Effector memory CD8-positive, alpha-beta T cell (primary cell): ENCODE measurements at regions not wholly inside any gene's neighbourhood (a gene's known extent, or its start where the extent isn't known, plus 50 kb on each side); places are given as distances from the start of the nearest gene placed in this dataset.
A peak's percentile ranks its signal among the peaks of the same experiment; 100 is the strongest.

ENCODE experiments used
- ATAC-seq: fragments of 150-1000 bp; cut with Tn5 transposase; replicated peaks from 2 replicates; pipeline ENCODE4 v1.10.0; 2021; ENCODE audit warnings: mild to moderate bottlenecking, moderate library complexity
- DNase-seq, 3 experiments: peaks; one replicate each; pipeline ENCODE4 v3.0.0; 2021
- H3K27ac Mint-ChIP-seq, 2 donors: one replicate each; pipeline ENCODE4 v1.8.0; 2022; ENCODE audit warnings: mild to moderate bottlenecking in 2 of 2, mixed read lengths in 2 of 2, moderate library complexity in 2 of 2
- H3K27me3 Mint-ChIP-seq, 2 donors: one replicate each; pipeline ENCODE4 v1.8.0; 2022; ENCODE audit warnings: mixed read lengths in 2 of 2
- H3K36me3 Mint-ChIP-seq: one replicate; pipeline ENCODE4 v1.8.0; 2022; ENCODE audit warnings: mild to moderate bottlenecking, moderate library complexity, mixed read lengths; ENCODE audit not compliant: insufficient read depth
- H3K4me1 Mint-ChIP-seq, 2 donors: one replicate each; pipeline ENCODE4 v1.8.0; 2022; ENCODE audit warnings: low read depth in 2 of 2, mixed read lengths in 2 of 2
- H3K4me3 Mint-ChIP-seq, 2 donors: one replicate each; pipeline ENCODE4 v1.8.0; 2022; ENCODE audit warnings: mild to moderate bottlenecking in 2 of 2, mixed read lengths in 2 of 2, moderate library complexity in 2 of 2
- H3K9me3 Mint-ChIP-seq, 2 donors: one replicate each; pipeline ENCODE4 v1.8.0; 2022; ENCODE audit warnings: mixed read lengths in 2 of 2

DNA sequence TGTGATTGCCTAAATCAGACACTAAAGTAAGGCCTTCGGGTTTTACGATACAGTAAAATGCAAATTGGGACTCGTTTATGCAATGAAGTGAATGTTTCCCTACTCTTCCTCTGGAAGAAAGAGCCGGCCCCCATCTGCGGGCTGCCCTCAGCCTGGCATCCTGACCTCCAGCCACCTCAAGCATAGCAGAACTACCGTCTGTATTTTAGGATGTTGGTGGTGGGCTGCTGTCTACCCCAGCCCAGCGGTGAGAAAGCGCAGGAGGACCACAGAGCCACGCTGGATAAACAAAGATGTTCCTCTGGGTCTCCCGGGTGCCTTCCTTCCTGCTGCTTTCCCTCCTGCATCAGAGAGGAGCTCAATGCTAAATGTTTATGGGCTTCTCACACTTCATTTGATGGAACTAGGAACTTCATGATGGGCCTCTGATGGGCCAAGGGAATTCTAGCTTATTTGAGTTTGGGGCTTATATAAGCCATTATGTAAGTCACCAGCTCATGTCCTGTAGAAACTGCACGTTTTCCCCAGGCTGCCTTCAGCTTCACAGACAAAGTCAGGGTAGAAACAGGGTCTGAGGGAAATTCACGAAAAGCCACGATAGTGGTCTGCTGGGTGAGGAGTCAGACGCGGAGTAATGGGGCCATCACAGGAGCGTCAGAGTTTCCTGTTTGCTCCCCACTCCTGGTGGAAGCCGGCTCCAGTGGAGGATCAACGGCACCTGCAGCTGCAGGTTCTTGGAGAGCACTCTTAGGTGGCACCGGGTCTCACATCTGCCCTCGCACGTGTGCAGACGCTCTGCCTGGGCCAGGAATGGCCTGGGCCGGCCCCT is 287.4 kb downstream of the BRD1 start:
- H3K9me3 Mint-ChIP-seq: no peaks in the 10 kb centered on the region
- H3K4me3 Mint-ChIP-seq: no peak overlapping the region
- no peaks in the 10 kb centered on the region for H3K4me1 Mint-ChIP-seq
- no peak overlapping the region for H3K27ac Mint-ChIP-seq
- DNase-seq (no peak), ATAC-seq (no peak)
- H3K27me3 Mint-ChIP-seq: no peaks in the 10 kb centered on the region
- peaks cover 2% of the 10 kb centered on the region for H3K36me3 Mint-ChIP-seq

DNA sequence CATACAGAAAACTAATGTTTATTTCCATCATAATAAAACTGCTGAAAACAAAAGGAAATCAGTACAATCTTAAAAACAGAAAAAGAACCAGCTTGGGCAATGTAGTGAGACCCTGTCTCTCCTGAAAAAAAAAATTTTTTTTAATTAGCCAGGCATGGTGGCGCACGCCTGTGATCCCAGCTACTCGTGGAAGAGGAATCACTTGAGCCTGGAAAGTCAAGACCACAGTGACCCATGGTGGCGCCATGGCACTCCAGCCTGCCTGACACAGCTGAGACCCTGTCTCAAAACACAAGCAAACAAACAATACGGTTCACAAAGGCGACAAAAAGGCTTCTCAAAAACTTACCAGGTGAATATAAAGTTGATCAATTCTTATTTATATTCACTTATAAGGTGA is 289.7 kb downstream of the BRD1 start:
- DNase-seq: no peak
- H3K27me3 Mint-ChIP-seq: no peaks in the 10 kb centered on the region
- H3K27ac Mint-ChIP-seq: no peak overlapping the region
- H3K9me3 Mint-ChIP-seq: no peaks in the 10 kb centered on the region
- ATAC-seq: no peak
- no peak overlapping the region for H3K4me3 Mint-ChIP-seq
- peaks cover 0 to 2% of the 10 kb centered on the region in 2 donors for H3K4me1 Mint-ChIP-seq
- peaks cover 2% of the 10 kb centered on the region for H3K36me3 Mint-ChIP-seq

DNA sequence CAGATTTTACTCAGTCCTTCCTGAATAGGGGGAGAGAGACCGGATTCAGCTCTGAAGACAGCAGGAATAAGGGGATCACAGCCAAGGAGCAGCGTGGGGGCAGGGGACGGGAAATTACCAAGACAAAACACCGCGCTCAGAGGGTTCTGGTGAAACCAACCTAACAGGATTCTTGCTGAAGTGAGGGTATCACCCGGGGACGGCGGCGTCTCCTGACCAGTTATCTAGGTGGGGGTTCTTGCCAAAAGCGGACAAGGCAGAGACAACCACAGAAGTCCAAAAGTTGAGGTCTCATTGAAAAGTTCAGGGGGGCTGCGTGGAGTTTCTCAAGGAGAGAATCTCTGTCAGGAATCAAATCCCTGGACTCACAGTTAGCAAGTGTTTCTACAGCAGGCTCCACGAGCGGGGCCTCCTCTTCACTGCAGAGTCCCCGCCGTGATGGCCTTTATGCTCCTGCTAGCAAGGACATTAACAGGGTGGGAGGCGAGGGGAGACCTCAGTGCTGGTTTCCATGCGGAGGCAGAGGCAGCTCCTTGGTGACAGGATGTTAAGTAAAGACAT is 291.0 kb downstream of the BRD1 start:
- DNase-seq (no peak), ATAC-seq (no peak)
- Mint-ChIP-seq H3K4me1 (peaks cover 0 to 2% of the 10 kb centered on the region in 2 donors), H3K27me3 (no peaks in the 10 kb centered on the region), H3K9me3 (no peaks in the 10 kb centered on the region), H3K36me3 (peaks cover 2% of the 10 kb centered on the region), H3K4me3 (no peak overlapping the region), H3K27ac (peak overlapping the region in 1 of 2 donors; percentile 49)

DNA sequence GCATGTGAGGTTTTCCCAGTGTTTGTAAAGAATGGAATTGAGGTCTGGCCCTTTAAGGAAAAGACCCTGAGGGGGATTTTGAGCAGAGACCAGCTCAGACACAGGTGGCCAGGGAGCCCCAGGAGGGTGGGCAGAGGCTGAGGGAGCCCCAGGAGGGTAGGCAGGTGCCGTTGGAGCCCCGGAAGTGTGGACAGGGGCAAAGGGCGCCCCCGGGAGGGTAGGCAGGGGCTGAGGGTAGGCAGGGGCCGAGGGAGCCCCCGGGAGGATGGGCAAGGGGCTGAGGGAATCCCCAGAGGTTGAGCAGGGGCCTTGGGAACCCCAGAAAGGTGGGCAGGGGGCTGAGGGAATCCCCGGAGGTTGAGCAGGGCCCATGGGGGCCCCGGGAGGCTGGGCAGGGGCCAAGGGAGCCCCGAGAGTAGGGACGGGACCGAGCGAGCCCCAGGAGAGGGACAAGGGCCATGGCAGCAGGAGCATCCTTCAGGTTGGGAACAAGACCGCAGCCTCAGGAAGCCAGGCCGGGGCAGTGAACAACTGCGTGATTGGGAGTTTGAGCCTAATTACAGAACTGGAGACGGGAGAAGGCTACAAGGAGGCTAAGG is 292.0 kb downstream of the BRD1 start:
- DNase-seq: no peak
- ATAC-seq: no peak

DNA sequence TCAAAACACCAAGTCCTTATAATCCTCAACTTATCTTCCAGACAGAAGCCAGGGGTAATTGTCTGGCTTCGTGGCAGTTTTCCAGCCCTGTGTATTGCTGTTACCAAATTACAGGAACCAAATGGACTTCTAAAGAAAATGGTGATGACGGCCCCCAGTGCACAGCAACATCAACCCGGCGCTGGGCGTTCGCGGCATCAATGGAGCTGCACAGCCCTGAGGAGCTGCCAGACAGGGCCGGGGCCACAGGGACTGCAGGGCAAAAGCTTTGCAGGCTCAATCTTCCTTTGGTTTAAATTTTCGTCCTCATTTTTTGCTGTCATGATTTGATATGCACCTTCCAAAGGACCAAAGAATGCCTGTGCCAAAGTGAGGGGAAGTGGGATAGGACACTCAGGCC is 292.5 kb downstream of the BRD1 start:
- DNase-seq (no peak), ATAC-seq (no peak)
- Mint-ChIP-seq H3K4me3 (no peak overlapping the region), H3K27ac (no peak overlapping the region), H3K9me3 (no peaks in the 10 kb centered on the region), H3K4me1 (peaks cover 0 to 2% of the 10 kb centered on the region in 2 donors), H3K36me3 (peaks cover 2% of the 10 kb centered on the region), H3K27me3 (no peaks in the 10 kb centered on the region)

More for the DNA sequence above, 292.0 kb downstream of the BRD1 start:
- H3K4me1 Mint-ChIP-seq: peaks cover 0 to 2% of the 10 kb centered on the region in 2 donors
- no peaks in the 10 kb centered on the region for H3K27me3 Mint-ChIP-seq
- H3K36me3 Mint-ChIP-seq: peaks cover 2% of the 10 kb centered on the region
- H3K4me3 Mint-ChIP-seq: no peak overlapping the region
- peak overlapping the region in 1 of 2 donors; percentile 49 for H3K27ac Mint-ChIP-seq
- H3K9me3 Mint-ChIP-seq: no peaks in the 10 kb centered on the region

DNA sequence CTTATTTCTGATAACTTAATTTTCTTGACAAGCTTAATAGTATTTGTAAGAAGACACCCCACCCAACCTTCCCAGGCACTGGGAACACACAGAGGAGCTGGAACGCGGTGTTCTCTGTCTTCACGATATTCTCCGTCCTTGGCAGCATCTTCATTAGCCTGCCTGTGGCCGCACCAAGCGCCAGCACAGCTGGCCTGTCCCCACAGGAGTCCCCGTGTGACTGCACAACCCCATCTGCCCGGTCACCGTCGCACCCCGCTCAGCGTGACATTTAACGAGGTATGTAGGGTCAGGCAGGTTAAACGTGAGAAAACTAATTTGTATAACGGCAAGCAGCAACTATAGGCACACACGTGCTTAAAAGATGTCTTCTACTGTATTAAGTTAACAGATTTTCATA is 293.3 kb downstream of the BRD1 start:
- Mint-ChIP-seq H3K27ac (peak overlapping the region in 1 of 2 donors; percentile 32), H3K4me1 (peaks cover 0 to 2% of the 10 kb centered on the region in 2 donors), H3K36me3 (peaks cover 2% of the 10 kb centered on the region), H3K27me3 (no peaks in the 10 kb centered on the region), H3K9me3 (no peaks in the 10 kb centered on the region), H3K4me3 (no peak overlapping the region)
- DNase-seq (no peak), ATAC-seq (no peak)

DNA sequence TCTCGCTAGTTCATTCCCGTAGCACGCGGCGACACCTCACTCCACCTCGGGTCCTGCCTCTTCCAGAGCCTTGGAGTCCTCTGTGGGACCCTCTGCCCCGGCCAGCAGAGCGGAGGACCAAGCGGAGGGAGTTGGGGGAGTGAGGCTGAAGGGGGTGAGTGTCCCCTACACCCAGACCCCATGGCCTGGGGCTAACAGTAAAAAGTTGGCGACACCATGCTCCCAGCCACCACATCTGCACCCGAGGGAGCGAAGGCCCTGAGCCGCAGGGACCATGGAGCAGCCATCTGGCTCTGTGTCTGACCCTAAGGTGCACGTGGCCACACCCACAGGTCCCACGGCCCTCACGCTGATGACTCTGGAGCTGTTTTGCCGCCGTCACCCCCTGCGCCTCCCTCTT is 293.8 kb downstream of the BRD1 start:
- DNase-seq (no peak), ATAC-seq (no peak)
- Mint-ChIP-seq H3K4me3 (no peak overlapping the region), H3K27ac (peak overlapping the region in 1 of 2 donors; percentile 32), H3K27me3 (no peaks in the 10 kb centered on the region), H3K9me3 (no peaks in the 10 kb centered on the region), H3K36me3 (peaks cover 2% of the 10 kb centered on the region), H3K4me1 (peaks cover 0 to 2% of the 10 kb centered on the region in 2 donors)

DNA sequence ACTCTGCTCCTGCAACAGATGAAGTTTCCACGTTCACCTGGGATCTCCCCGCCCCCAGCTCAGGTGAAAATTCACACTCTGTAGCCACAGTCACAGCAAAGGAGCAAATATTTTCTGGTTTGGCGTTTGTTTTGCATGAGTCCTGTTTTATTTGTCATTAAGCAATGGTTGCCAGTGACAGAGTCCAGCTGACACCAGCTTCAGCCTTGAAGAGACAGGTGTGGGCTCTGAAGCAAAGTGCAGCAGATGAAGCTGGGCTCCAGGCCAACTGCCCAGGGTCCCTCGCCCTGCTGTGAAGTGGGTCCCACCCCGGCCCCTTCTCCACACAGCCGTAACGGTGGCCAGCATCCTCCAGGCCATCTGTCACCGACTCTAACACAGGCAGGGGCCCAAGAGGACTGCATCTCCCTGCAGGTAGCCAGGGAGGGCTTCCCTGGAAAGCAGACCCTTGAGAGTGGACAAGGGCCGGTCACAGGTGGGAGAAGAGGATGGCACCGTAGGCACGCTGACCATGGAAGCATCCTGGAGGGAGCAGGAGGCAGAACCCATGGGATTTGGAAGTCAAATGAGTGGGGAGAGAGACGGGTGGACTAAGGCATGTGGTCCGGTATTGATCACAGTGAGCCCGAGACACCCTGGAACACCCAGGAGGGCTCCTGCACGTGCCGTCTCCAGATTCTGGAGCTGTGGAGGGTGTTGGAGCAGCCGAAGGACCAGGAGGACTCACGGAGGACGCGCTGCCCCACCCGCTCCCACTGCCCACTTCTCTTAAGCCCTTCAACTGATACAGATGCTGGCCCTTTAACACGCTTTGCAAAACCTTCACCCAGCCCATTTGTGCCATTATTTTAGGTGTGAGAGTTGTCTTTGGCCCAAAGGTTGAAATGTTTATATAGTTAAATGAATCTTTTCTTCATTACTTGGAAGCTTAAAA is 294.5 kb downstream of the BRD1 start:
- H3K36me3 Mint-ChIP-seq: peaks cover 2% of the 10 kb centered on the region
- DNase-seq (no peak), ATAC-seq (no peak)
- no peak overlapping the region for H3K4me3 Mint-ChIP-seq
- no peak overlapping the region for H3K27ac Mint-ChIP-seq
- H3K27me3 Mint-ChIP-seq: no peaks in the 10 kb centered on the region
- H3K9me3 Mint-ChIP-seq: no peaks in the 10 kb centered on the region
- H3K4me1 Mint-ChIP-seq: peaks cover 0 to 5% of the 10 kb centered on the region in 2 donors

DNA sequence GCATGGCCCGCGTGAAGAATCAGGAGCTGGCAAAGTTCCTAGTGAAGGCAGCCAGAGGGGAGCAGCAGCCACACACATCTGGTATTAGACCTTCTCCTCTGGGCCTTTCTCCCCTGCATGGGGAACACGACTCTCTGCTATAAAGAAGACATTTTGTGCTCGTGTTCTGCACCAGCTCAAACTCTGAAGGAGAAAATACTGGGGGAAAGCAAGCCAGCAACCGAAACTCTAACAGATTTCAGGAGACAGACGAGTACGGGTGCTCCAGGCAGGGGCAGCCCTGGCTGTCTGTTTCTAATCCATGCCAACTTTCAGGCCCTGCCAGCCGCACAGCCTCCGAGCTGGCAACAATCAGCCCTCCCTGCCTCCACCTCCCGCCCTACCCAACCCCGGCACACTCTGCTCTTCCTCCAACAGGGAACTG is 296.3 kb downstream of the BRD1 start:
- H3K9me3 Mint-ChIP-seq: no peaks in the 10 kb centered on the region
- ATAC-seq (no peak), DNase-seq (no peak)

DNA sequence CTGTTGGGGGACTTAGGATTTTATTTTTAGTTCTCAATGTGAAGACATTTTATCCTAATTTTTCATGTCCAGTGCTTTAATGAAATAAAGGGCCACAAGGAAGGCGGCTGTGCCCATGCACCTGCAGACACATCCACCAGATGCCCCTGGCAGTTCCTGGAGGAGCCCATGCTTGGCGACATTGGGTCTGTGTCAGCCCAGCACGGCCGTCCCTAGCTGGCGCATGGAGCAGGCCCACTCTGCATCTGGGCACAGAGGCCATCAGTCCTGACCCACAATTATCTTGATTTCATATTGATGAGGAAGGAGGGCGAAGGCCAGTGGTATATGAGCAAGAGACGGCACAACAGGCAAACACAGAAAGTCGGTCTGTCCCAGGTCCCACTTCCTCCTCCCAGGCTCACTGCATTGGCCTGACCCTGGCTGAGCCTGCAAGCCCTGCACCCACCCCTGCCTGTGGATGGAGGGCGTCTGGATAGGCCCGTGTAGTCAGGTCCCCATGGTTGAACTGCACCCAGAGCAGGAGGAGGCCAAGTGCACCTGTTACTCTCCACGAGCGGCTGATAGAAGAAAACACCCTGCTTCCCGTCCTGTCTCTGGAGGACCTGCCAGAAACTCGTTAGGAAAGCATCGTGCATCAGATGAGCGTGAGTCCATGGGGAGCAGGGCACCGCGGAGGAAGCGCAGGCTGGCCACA is 296.9 kb downstream of the BRD1 start:
- ATAC-seq (no peak), DNase-seq (no peak)
- Mint-ChIP-seq H3K4me1 (peaks cover 0 to 9% of the 10 kb centered on the region in 2 donors), H3K36me3 (peaks cover 3% of the 10 kb centered on the region), H3K27me3 (no peaks in the 10 kb centered on the region), H3K9me3 (no peaks in the 10 kb centered on the region), H3K4me3 (no peak overlapping the region), H3K27ac (no peak overlapping the region)

More for the DNA sequence above, 296.3 kb downstream of the BRD1 start:
- Mint-ChIP-seq H3K36me3 (peaks cover 3% of the 10 kb centered on the region), H3K27ac (no peak overlapping the region), H3K27me3 (no peaks in the 10 kb centered on the region), H3K4me1 (peaks cover 0 to 9% of the 10 kb centered on the region in 2 donors), H3K4me3 (no peak overlapping the region)

DNA sequence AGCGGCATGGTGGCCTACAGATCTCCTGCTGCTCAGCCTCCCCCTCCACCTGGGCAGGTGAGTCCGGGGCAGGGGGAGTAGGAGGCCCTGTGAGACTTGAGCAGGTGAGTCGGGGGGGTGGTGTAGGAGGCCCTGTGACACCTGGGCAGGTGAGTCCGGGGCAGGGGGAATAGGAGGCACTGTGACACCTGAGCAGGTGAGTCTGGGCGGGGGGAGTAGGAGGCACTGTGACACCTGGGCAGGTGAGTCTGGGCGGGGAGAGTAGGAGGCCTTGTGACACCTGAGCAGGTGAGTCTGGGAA is 299.3 kb downstream of the BRD1 start:
- H3K36me3 Mint-ChIP-seq: peaks cover 3% of the 10 kb centered on the region
- no peak for ATAC-seq
- no peak overlapping the region for H3K27ac Mint-ChIP-seq
- no peak for DNase-seq
- no peaks in the 10 kb centered on the region for H3K27me3 Mint-ChIP-seq
- peaks cover 0 to 9% of the 10 kb centered on the region in 2 donors for H3K4me1 Mint-ChIP-seq
- H3K9me3 Mint-ChIP-seq: no peaks in the 10 kb centered on the region
- H3K4me3 Mint-ChIP-seq: no peak overlapping the region

DNA sequence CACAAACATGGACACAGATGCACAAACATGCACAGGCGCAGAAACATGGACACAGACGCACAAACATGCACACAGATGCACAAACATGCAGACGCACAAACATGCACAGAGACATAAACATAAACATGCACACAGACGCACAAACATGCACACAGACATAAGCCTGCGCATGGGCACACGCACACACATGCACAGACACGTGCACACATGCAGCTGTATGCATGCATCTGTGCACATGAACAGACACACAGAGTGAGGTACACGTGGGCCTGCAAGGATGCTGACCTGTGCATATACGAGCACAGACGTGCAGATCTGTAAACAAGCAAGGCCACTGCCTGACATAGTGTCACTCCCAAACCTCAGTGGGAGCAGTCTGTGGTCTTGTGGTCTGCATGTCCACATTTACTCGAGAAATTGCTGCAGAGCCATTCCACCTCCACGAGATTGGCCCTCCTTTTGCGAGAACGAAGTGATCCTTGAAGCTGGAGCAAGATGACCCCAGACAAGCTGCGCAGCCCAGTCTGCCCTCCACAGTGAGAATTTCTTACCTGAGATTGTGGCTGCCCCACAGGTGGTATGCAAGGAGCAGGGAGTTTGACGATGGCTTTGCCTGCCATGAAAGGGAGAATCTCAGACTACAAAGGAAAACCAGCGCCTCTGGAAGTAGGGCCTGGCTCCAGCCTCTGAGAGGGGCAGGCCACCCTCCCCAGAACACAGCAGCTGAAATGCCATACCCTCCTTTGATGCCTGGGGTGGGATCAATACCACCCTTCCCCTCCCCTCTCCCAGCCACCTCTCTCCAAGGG is 299.9 kb downstream of the BRD1 start:
- H3K27ac Mint-ChIP-seq: no peak overlapping the region
- H3K27me3 Mint-ChIP-seq: no peaks in the 10 kb centered on the region
- ATAC-seq (no peak), DNase-seq (no peak)
- H3K4me3 Mint-ChIP-seq: no peak overlapping the region
- peaks cover 3% of the 10 kb centered on the region for H3K36me3 Mint-ChIP-seq
- H3K9me3 Mint-ChIP-seq: no peaks in the 10 kb centered on the region
- peaks cover 0 to 8% of the 10 kb centered on the region in 2 donors for H3K4me1 Mint-ChIP-seq
